Hypothalamus (tissue), 51 donors: ENCODE measurements at regions not wholly inside any gene's neighbourhood (a gene's known extent, or its start where the extent isn't known, plus 50 kb on each side); places are given as distances from the start of the nearest gene placed in this dataset.

Experiments
- DNase-seq, 51 donors: peaks; one replicate each; lab custom pipeline; 2025; lab: John Stamatoyannopoulos, UW

DNA sequence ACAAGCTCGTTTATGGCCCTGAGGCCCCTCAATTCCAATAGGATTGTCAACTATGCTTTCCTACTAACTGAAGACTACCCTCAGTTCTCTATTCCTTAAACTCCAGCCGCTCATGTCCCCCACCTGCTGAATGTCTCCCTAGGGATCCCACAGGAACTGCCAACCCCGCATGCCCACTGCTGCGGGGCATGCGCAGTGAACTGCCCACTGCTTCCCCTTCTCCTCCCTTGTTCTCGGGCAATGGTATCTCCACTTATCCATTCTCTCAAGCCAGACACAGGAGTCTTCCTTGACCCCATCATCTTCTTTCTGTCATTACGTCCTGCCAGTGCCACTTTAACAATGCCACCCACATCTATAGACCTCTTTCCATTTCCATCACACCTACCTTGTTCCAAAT is 90.0 kb downstream of the FGF18 start:
- no peak for DNase-seq

DNA sequence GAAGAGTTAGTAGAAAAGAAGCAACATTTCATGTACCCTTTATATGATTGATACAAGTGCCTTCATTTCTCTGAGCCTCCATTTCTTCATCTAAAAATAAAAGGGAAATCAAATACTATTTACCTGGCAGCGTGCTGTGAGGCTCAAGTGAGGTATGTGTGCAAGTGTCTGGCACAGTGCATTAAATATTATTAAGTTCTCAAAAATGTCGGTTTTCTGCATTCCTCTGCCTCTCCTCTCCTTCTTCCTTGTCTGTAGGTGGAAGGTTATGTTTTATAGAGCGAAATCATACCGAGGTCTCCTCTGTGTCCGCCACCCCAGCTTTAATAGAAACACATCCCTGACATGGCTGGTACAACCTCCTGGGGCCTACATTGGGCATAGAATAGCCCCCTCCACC is 93.0 kb downstream of the FGF18 start:
- no peak for DNase-seq

DNA sequence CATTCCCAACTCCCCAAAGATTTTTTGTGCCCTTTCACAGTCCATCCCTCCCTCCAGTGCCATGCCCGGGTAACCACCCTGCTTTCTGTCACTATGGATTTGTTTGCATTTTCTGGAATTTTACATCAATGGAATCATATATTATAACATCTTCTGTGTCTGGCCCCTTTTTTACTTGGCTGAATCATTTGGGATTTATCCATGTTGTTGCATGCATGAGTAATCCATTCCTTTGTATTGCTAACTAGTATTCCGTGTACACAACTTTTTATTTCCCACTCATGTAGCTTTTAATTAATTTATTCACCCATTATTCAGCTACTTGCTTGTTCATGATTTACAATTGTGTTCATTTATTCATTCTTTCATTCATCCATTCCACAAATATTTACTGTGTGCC is 94.1 kb downstream of the FGF18 start:
- no peak for DNase-seq

DNA sequence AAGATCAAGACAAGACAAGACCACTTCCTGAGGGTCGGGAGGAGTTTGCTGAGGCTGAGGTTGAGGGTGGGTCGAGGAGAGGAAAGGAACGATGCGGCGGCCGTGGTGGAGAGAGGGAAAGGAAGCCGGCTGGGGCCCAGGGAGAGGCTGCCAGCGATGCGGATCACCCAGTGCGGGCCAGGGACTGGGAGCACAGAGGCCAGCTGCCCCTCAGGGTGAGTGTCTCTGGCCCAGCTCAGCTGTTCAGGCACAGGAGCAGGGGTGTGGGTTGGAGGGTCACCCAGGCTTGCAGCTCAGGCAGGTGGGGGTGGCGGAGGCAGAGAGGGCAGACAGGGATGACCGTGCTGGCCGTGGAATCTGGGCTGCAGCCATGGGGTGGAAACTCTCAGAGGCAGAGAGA is 99.5 kb downstream of the FGF18 start:
- DNase-seq, result no peak

DNA sequence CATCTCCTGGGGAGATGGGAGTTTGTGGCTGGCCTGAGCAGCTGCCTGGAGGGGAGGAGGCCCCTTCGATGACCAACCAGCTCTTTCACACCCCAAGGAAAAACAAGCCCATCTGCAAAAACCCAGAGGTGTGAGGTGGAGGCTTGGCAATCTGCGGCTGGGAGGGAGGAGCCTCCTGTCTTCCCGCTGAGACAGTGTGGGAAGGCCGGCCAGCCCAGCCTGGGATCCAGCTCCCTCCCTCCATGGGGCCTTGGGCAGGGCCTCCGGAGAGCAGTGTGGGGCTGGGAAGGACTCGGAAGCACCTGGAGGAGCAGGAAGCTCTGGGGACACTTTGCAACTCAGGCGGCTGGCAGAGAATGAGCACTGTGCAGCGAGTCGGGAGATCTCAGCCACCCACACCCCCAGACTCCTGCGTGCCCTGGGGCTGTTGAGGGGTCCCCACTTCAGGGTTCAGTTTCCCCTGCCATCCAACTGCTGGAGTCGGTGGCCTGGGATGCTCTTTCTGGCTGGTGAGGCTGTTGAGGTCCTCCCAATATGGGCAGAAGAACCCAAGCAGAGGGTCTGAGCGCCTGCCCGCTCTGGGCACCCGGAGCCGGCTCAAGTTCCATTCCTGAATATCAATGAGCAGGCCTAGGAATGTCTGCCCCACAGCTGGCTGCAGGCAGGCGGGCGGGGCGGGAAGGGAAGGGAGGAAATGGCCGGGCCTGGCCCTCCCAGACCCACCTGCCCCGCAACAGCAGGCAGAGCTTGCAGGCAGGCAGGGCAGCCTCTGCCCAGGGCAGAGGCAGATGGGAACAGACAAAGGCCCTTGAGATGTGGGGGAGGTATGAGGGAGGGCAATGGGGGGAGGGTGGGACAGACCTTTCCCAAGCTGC is 101.1 kb downstream of the FGF18 start:
- no peak for DNase-seq

DNA sequence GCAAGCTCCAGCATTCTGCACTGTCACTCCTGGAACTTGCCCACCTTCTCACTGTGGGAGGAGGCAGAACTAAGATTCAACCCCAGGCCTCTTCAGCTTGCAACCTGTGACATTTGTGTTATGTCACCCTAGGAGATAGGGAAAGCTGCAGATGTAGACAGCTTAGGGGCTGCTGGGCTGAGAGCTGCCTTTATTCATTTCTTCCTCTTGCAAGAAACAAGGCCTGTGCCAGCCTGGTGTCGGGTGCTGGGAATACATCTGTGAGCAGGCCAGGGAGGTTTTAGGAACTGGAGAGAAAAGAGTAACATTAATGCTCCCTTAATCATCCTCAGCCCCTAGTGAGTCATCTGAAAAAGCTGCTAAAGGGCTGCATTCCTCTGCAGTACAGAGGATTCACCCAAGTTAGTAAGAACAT is 101.8 kb downstream of the FGF18 start:
- DNase-seq, result peak in 6 of 51 donors; percentile 7 to 37 (median 13)

DNA sequence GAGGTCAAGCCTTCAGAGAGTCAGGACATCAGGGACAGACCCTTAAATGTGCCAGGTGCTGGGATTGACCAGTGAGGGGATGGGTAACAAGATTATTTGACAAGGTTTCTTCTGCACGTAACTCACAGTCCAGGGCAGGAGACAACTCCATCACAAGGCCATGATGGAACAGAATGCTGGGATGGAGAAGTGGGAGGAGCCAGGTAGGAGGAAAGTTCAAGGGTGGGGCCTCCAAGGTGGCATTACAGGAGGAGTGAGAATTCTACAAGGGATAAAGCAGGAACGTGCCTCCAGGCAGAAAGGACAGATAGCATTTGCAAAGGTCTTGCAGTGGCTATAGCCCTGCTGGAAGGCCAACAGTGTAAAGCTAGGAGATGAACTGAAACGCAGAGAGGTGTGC is 102.2 kb downstream of the FGF18 start:
- peak in 1 of 51 donors; percentile 28 for DNase-seq

DNA sequence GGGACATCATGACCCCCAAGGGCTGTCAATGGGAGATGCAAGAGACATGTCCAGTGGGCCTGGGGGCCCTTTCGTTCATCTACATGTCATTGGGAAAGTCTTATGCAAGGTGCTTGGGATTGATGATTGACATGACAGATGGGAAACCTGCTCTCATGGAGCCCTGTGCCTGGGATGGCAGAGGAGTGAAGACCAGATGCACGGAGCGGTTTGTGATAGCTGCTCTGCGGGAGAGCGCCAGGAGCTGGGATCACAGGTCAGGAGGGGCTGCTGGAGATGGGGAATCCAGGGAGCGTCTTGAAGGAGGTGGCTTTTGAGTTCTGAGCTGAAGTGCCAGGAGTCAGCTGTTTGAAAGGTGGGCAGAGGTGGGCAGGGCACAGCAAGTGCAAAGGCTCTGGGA is 104.3 kb downstream of the FGF18 start:
- DNase-seq, result no peak

DNA sequence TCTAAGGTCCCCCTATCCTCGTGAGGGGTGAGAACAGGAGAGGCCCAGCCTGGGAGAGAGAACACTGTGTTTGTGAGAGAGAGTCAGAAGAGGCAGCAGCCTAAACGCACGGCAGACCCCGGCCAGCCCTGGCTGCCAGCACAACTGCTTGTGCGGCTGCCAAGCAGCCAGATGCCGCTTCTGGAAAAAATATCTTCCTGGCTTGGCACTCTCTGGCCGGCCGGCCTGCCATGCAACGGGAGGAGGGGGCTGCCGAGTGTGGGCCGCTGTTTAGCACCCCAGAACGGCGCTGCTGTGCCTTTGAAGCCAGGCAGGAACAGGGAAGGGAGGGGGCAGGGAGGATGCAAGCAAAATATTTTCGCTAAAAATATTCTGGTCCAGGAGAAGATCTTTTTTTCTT is 105.0 kb downstream of the FGF18 start:
- peak in 7 of 51 donors; percentile 2 to 16 (median 6) for DNase-seq

DNA sequence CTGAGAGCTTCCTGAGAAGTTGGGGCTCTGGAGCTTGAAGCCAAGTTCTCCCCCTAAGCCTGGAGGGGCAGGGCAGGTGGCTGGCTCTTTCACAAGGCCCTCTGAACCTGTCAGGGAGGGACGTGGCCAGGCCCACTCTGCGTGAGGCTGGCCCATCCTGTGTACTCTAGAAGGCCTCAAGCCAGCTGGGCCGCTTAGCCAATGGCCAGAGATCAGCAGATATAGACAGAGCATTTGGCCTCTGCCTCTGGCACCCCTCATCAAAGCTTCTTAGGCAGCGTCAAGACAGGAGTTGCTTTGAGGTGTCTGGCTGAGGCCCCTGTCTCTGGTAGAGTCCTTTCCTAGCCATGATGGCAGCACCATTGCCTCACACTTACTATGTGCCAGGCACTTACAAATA is 105.6 kb downstream of the FGF18 start:
- no peak for DNase-seq

DNA sequence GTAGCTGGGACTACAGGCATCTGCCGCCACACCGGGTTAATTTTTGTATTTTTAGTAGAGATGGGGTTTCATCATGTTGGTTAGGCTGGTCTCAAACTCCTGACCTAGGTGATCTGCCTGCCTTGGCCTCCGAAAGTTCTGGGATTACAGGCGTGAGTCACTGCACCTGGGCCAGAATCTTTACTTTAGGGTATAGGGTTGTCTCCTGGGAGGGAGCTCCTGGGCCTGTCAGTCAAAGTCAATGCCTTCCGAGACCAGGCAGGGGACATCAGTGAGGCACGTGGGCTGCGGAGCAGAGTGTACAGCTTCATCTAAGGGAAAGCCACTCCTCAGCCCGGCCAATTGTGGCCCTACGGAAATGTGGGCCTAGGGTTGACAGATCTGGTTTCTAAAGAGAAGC is 108.6 kb downstream of the FGF18 start:
- no peak for DNase-seq

DNA sequence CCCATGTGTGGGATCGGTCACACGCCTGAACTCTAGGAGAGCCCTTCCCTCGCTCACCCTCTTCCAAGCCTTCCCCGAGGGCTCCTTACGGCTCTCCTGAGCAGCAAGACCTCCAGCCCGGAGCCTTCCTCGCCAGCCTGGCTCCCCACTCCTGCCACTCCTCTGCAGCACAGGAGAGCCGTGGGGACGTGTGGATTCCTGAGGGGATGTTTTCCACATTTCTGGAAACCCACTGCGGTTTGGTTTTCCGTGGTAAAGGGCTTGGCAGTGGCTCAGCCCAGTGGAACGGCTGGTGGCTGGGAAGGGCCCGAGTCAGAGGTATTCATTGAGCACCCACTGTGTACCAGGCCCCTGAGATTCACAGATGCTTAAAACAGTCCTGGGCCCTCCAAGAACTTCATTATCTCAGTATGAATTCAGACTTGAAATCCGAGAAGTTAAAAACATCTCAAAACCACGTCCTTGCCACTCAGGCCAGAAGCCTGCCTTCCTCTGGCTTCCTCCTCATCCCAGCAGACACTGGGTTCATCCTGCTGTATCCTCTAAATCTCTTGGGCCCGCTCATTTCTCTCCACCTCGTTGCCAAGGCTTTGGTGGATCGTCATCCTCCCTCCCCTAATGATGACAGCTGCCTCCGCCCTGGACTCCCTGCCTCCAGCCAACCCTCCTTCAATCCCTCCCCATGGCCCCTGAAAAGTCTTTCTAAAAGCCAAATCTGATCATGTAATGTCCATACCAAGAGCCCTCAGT is 109.6 kb downstream of the FGF18 start:
- DNase-seq, result no peak

DNA sequence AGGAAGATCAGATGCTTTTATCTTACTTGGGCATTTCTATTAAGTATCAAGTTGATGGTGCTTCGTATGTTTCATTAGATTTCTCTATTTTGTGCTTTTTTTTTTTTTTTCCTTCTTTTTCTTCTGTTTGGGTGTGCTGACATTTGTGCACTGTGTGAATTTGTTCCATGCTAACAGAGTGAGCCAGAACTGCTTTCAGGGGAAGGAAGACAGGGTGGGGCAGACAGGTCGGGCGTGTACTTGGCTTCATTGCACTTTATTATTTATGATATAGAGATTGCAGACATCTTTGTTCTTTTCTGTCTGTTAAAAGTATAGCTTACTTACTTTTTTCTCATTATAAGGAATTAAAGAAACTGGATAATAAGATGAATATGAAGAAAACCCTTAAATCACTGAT is 112.2 kb downstream of the FGF18 start:
- DNase-seq, result no peak

DNA sequence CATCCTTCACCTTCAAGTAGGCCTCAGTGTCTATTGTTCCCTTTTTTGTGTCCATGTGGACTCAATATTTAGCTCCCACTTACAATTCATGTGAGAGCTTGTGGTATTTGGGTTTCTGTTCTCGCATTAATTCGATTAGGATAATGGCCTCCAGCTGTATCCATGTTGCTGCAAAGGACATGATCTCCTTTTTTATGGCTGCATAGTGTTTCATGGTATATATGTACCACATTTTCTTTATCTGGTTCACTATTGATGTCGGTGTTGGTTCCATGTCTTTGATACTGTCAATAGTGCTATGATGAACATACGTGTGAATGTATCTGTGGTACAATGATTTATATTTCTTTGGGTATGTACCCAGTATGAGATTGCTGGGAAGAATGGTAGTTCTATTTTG is 113.7 kb downstream of the FGF18 start:
- DNase-seq, result no peak

DNA sequence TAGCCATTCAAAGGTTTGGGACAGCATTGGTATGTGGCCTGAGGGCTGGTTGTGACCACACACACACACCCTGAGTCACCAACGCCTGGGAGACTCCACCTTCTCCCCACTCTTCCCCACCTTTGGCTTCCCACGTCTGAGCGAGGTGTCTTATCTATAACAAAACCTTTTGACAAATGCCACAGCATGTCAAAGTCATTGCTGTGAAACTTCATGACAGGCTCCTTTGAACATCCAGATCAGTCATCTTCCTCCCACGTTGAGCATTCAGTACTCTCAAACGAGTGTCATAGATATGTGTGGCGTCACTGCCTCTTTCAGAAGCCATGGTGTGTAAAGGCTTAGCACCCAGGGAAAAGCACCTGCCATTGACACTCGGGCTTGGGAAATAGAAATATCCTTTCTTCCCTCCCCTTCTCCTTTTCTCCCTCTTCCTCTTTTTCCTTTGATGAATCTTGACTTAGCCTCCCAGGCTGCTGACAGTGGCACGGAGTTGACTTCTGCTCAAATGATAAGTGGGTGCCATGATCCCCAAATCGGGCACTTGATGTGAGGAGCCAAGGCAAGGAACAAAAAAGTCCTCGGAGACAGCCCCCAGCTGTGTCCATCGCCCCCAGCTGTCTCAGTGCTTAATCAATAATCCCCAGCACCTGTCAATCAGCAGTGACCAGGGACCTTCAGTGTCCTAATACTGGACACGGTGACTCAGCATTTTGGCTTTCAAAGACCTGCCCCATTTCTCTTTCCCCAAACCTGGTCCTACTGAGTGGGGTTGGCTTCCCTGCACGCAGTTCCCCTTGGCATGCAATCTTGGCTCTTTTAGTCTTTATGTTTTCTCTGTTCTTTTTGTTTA is 114.8 kb downstream of the FGF18 start:
- no peak for DNase-seq

DNA sequence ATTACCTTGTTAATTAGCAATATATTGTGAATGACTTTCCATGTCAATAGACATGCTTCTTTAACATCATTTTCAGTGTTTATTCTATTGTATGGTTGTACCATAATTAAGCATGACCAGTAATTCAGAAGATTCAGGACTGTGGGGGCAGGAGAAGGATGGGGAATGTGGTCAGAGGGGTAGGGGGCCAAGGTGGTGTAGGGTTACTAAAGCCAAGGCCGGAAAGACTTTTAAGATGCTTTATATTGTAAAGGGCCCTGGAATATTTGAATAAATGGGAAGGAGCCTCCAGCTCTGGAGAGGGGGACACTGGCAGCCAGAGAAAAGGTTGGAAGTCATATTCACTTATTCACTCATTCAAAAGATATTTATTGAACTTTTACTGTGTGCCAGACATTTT is 115.7 kb downstream of the FGF18 start:
- no peak for DNase-seq

DNA sequence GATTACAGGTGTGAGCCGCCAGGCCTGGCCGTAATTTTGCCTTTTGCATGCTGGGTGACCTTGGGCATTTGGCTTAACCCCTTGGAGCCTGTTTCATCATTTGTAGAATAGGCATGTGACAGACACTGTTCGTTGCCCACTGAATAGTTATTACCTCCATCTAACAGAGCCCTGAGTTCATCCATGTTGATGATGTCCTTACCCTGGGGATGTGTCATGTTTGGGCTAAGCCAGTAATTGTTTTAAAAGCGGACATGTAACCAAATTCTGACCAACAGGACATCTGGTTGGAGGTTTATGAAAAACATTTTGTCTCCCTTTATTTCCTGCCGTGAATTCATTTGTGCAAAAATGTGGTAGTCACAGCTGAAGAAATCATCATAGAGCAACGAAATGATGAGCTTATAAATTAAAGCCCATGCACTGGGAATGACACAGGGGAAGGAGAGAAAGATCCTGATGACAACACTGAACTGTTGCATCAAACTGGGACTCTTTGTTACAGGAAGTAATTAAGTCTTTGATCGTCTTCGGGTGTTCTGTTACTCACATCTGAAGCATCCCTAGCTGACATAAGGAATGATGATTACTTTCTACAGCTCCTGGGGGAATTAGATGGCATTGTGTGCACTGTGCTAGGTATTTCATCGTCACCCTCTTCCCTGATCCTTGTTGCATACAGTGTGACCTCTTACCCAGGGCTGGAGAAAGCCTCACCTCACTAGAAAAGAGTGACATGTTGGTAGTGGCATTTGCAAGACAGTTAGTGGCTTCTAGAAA is 117.8 kb downstream of the FGF18 start:
- no peak for DNase-seq

DNA sequence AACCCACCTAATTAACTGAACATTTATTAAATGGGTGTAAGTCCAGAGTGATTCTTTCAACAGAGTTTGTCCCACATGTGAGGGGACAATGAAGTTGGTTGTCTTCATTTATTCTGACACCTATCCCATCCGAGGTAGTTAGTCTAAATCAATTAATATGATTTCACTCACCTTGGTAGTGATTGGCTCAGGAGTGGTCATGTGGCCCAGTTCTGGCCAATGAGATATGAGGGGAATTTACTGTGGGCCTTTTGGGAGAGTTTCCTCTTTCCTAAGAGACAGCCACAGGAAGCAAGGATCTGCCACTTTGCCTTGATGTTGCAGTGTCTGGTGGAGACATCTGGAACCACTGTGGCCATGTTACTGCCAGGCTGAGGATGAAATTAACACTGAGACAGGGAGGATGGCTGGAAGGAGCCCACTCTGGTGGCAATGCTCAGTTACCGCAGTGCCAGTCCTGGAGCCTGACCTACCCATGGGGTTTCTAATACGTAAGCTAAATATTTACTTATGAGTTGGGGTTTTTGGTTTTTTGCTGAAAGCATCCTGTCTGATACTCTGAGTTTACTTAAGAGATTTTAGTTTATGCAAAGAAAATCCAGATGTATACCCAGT is 118.6 kb downstream of the FGF18 start:
- no peak for DNase-seq

DNA sequence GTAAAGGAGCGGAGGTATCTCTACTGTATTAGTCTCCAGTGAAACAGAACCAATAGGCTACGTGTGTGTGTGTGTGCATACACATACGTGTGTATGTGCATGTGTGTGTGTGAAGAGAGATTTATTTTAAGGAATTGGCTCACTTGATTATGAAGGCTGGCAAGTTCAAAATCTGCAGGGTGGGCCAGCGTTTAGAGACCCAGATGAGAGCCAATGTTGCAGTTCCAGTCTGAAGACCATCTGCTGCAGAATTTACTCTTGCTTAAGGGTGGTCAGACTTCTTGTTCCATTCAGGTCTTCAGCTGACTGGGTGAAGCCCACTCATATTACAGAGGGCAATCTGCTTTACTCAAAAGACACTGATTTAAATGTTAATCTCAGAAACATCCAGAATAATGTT is 119.2 kb downstream of the FGF18 start:
- no peak for DNase-seq

DNA sequence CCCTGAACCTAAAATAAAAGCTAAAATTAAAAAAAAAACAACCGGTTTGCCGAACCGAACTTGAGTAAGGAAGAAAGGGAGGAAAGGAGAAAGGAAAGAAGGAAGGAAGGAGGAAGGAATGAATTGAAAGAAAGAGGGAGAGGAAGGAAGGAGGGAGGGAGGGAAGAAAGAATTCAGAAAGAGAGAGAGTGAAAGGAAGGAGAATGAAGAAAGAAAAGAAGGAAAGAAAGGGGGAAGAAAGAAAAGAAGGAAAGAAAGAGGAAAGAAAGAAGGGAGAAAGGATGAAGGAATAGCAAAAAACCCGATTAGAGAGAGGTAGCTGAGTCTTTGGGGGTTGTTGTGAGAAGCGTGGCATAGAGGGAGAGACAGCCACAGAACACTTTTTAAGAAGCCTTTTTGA is 121.4 kb downstream of the FGF18 start:
- DNase-seq, result no peak
